Liver (tissue), 8 donors: ENCODE measurements at regions not wholly inside any gene's neighbourhood (a gene's known extent, or its start where the extent isn't known, plus 50 kb on each side); places are given as distances from the start of the nearest gene placed in this dataset.
A peak's percentile ranks its signal among the peaks of the same experiment; 100 is the strongest.

Experiments used
- DNase-seq: peaks from one replicate; pipeline ENCODE4 v3.0.0-alpha.2; 2017; ENCODE audit warnings: low spot score
- H3K27ac ChIP-seq, 2 donors: one replicate each; pipeline ENCODE4 v1.7.0; 2013; ENCODE audit warnings: inconsistent platforms in 2 of 2, low read length in 2 of 2, control low read depth in 1 of 2, low read depth in 1 of 2, mild to moderate bottlenecking in 1 of 2
- H3K27me3 ChIP-seq, 4 donors: one replicate each; pipeline versions ENCODE4 v1.6.1 to v1.7.0; 2013; ENCODE audit warnings: low read length in 3 of 4, inconsistent platforms in 1 of 4, mild to moderate bottlenecking in 1 of 4, moderate library complexity in 1 of 4; ENCODE audit not compliant: control insufficient read depth in 4 of 4, insufficient read depth in 4 of 4
- H3K36me3 ChIP-seq, 4 donors: one replicate each; pipeline versions ENCODE4 v1.6.1 to v1.7.0; 2013; ENCODE audit warnings: low read length in 3 of 4, mild to moderate bottlenecking in 3 of 4, low read depth in 1 of 4, moderate library complexity in 1 of 4; ENCODE audit not compliant: control insufficient read depth in 4 of 4, insufficient read depth in 3 of 4
- H3K4me1 ChIP-seq, 4 donors: one replicate each; pipeline versions ENCODE4 v1.6.1 to v1.7.0; 2013; ENCODE audit warnings: low read length in 3 of 4, mild to moderate bottlenecking in 3 of 4, moderate library complexity in 1 of 4; ENCODE audit not compliant: control insufficient read depth in 4 of 4, insufficient read depth in 4 of 4
- H3K4me3 ChIP-seq, 3 donors: one replicate each; pipeline versions ENCODE4 v1.6.1 to v1.7.0; 2013; ENCODE audit warnings: low read length in 3 of 3, control low read depth in 1 of 3, low read depth in 1 of 3, mild to moderate bottlenecking in 1 of 3
- H3K9ac ChIP-seq, 2 donors: one replicate each; pipeline ENCODE4 v1.7.0; 2013; ENCODE audit warnings: low read length in 2 of 2, mild to moderate bottlenecking in 2 of 2, moderate library complexity in 2 of 2, control low read depth in 1 of 2, low read depth in 1 of 2
- H3K9me3 ChIP-seq, 4 donors: one replicate each; pipeline versions ENCODE4 v1.6.1 to v1.7.0; 2013; ENCODE audit warnings: low read length in 3 of 4; ENCODE audit not compliant: control insufficient read depth in 4 of 4
- ATF3 ChIP-seq: IDR thresholded peaks from 2 replicates; pipeline ENCODE4 v1.6.1; 2016; ENCODE audit warnings: antibody characterized with exemption
- CTCF ChIP-seq: fragments of 150-350 bp; IDR thresholded peaks from 2 replicates; pipeline ENCODE4 v1.5.1; 2017; ENCODE audit warnings: improper control_type of control experiment, low read depth, low read length; ENCODE audit not compliant: missing input control
- FOXA1 ChIP-seq: IDR thresholded peaks from 2 replicates; pipeline ENCODE4 v1.6.1; 2016; ENCODE audit warnings: antibody characterized with exemption
- FOXA2 ChIP-seq: IDR thresholded peaks from 2 replicates; pipeline ENCODE4 v1.6.1; 2016; ENCODE audit warnings: antibody characterized with exemption
- GABPA ChIP-seq, 2 donors: IDR thresholded peaks in 1 of 2; conservative IDR thresholded peaks in 1 of 2; 2 replicates each; pipeline ENCODE4 v1.6.1; 2016; ENCODE audit warnings: antibody characterized with exemption in 2 of 2, mild to moderate bottlenecking in 1 of 2, moderate library complexity in 1 of 2
- HNF4A ChIP-seq, 2 donors: conservative IDR thresholded peaks; 2 replicates each; pipeline ENCODE4 v1.6.1; 2016; ENCODE audit warnings: antibody characterized with exemption in 2 of 2, mild to moderate bottlenecking in 2 of 2
- HNF4G ChIP-seq: IDR thresholded peaks from 2 replicates; pipeline ENCODE4 v1.6.1; 2016; ENCODE audit warnings: antibody characterized with exemption
- JUND ChIP-seq, 2 donors: IDR thresholded peaks; 2 replicates each; pipeline ENCODE4 v1.6.1; 2016; ENCODE audit warnings: antibody characterized with exemption in 2 of 2
- MAX ChIP-seq: IDR thresholded peaks from 2 replicates; pipeline ENCODE4 v1.6.1; 2016; ENCODE audit warnings: antibody characterized with exemption
- NR2F2 ChIP-seq: IDR thresholded peaks from 2 replicates; pipeline ENCODE4 v1.6.1; 2016; ENCODE audit warnings: antibody characterized with exemption
- RXRA ChIP-seq, 2 donors: IDR thresholded peaks; 2 replicates each; pipeline ENCODE4 v1.6.1; 2017 to 2018; ENCODE audit warnings: antibody characterized with exemption in 2 of 2, mild to moderate bottlenecking in 1 of 2
- SP1 ChIP-seq: IDR thresholded peaks from 2 replicates; pipeline ENCODE4 v1.6.1; 2018; ENCODE audit warnings: antibody characterized with exemption, mild to moderate bottlenecking
- TAF1 ChIP-seq: conservative IDR thresholded peaks from 2 replicates; pipeline ENCODE4 v1.6.1; 2016; ENCODE audit warnings: antibody characterized with exemption, mild to moderate bottlenecking
- YY1 ChIP-seq: IDR thresholded peaks from 2 replicates; pipeline ENCODE4 v1.6.1; 2016; ENCODE audit warnings: antibody characterized with exemption, mild to moderate bottlenecking
- ZBTB33 ChIP-seq: IDR thresholded peaks from 2 replicates; pipeline ENCODE4 v1.6.1; 2016; ENCODE audit warnings: antibody characterized with exemption
- WGBS: extraction: QIAGEN DNeasy Blood & Tissue Kit; methylation state at CpG from one replicate; pipeline ENCODE4 v1.1.7; 2013; 5-methylcytosine and 5-hydroxymethylcytosine counted together
- donor health status: healthy.
- donor health status: healthy.
- donor health status: healthy.
- donor health status: healthy.
- donor health status: healthy.

GRCh38 chr3:148604270-148605085 is 93.2 kb upstream of the AGTR1 start:
- TF ChIP-seq YY1 (no peak), TAF1 (no peak), NR2F2 (no peak), GABPA (IDR thresholded peaks at IDR 0.05 in 1 of 2, conservative IDR thresholded peaks at IDR 0.05 in 1 of 2) (no peak), JUND (IDR thresholded peaks at IDR 0.05) (no peak), HNF4G (no peak), SP1 (no peak), ATF3 (no peak), HNF4A (conservative IDR thresholded peaks at IDR 0.05) (no peak), MAX (no peak), RXRA (IDR thresholded peaks at IDR 0.05) (no peak), ZBTB33 (no peak), FOXA1 (no peak), CTCF (no peak)
- H3K36me3 ChIP-seq: no peaks in the 10 kb centered on the region

GRCh38 chr3:148605521-148605920 is 92.2 kb upstream of the AGTR1 start:
- H3K27ac ChIP-seq: no peak overlapping the region
- no peak for DNase-seq
- no peaks in the 10 kb centered on the region for H3K36me3 ChIP-seq
- H3K9ac ChIP-seq: no peak overlapping the region
- H3K4me3 ChIP-seq: no peak overlapping the region
- no peaks in the 10 kb centered on the region for H3K27me3 ChIP-seq
- no peak for TF ChIP-seq NR2F2
- TF ChIP-seq SP1: no peak
- no peak for TF ChIP-seq CTCF
- no peak for TF ChIP-seq JUND (IDR thresholded peaks at IDR 0.05)
- no peak for TF ChIP-seq RXRA (IDR thresholded peaks at IDR 0.05)
- no peak for TF ChIP-seq FOXA2
- no peak for TF ChIP-seq GABPA (IDR thresholded peaks at IDR 0.05 in 1 of 2, conservative IDR thresholded peaks at IDR 0.05 in 1 of 2)
- TF ChIP-seq ATF3: no peak
- no peak for TF ChIP-seq ZBTB33
- TF ChIP-seq HNF4G: no peak
- TF ChIP-seq HNF4A (conservative IDR thresholded peaks at IDR 0.05): no peak
- H3K9me3 ChIP-seq: no peaks in the 10 kb centered on the region
- H3K4me1 ChIP-seq: peaks cover 7 to 34% (median 24%) of the 10 kb centered on the region in 4 donors

More at GRCh38 chr3:148604270-148605085, 93.2 kb upstream of the AGTR1 start:
- Histone ChIP-seq H3K27ac (peak overlapping the region; percentile 32 to 38), H3K9ac (no peak overlapping the region), H3K27me3 (no peaks in the 10 kb centered on the region), H3K4me3 (no peak overlapping the region), H3K4me1 (peaks cover 7 to 42% (median 30%) of the 10 kb centered on the region in 4 donors), H3K9me3 (no peaks in the 10 kb centered on the region)
- 63% methylated on average over 9 of the region's 9 CpGs for WGBS
- DNase-seq: no peak
